HepG2 (cell line): ENCODE measurements at regions not wholly inside any gene's neighbourhood (a gene's known extent, or its start where the extent isn't known, plus 50 kb on each side); places are given as distances from the start of the nearest gene placed in this dataset.

Experiments
- ATAC-seq: fragments of 200-7000 bp; cut with Tn5 transposase; 3 replicates; pipeline ENCODE4 v1.9.1; 2020; ENCODE audit warnings: mild to moderate bottlenecking, moderate library complexity
- BruUV-seq: library from RNA; stranded (reverse); fragments of 400-500 nt; replicated peaks from 2 replicates; lab custom pipeline; 2021; lab: Mats Ljungman, UMichigan
- CTCF ChIA-PET: fragments of 300-600 bp; formaldehyde crosslinking; extraction: SDS; loops from one replicate; lab custom pipeline; 2021; ENCODE audit warnings: low total read pairs, inconsistent platforms, low intra/inter-chr PET ratio; lab: Yijun Ruan, JAX
- POLR2A ChIA-PET: fragments of 350-600 bp; sonication (Branson Sonifier 250); formaldehyde crosslinking; loops from one replicate; lab custom pipeline; 2020; ENCODE audit warnings: antibody characterized with exemption, inconsistent platforms; lab: Yijun Ruan, JAX
- DNase-seq: peaks from one replicate; pipeline ENCODE4 v3.0.0-alpha.2; 2015; ENCODE audit warnings: low spot score
- FAIRE-seq: peaks from 3 replicates; lab custom pipeline; 2011; peaks lifted over from hg19 to GRCh38; lab: Jason Lieb, UNC
- H2AFZ ChIP-seq: one replicate; pipeline ENCODE4 v1.6.1; 2011; ENCODE audit warnings: low read length, inconsistent platforms
- H3K27ac ChIP-seq: fragments of 300-600 bp; 3 replicates; pipeline ENCODE4 v1.8.0; 2011; ENCODE audit warnings: mixed run types, mild to moderate bottlenecking, mixed read lengths, low read length, inconsistent platforms; ENCODE audit not compliant: insufficient read depth; ENCODE audit errors: extremely low read length
- H3K27me3 ChIP-seq, 2 experiments: fragments of 200-600 bp in 1 of 2; 2 replicates in 1 of 2; 3 replicates in 1 of 2; pipeline versions ENCODE4 v1.6.0 to v1.8.0; 2011; ENCODE audit warnings: low read length in 2 of 2, mild to moderate bottlenecking in 2 of 2, moderate library complexity in 2 of 2, inconsistent platforms in 1 of 2; ENCODE audit not compliant: insufficient read depth in 2 of 2, control insufficient read depth in 1 of 2
- H3K36me3 ChIP-seq, 2 experiments: fragments of 200-600 bp in 1 of 2; replicated peaks in 1 of 2; 2 replicates in 1 of 2; 3 replicates in 1 of 2; pipeline versions ENCODE4 v1.5.1 to v1.8.0; 2011; ENCODE audit warnings: low read length in 2 of 2, inconsistent platforms in 1 of 2; ENCODE audit not compliant: insufficient read depth in 2 of 2, control insufficient read depth in 1 of 2
- H3K4me1 ChIP-seq: 2 replicates; pipeline ENCODE4 v1.5.1; 2012; ENCODE audit warnings: low read length, inconsistent platforms; ENCODE audit not compliant: insufficient read depth
- H3K4me2 ChIP-seq: 2 replicates; pipeline ENCODE4 v1.6.0; 2011; ENCODE audit warnings: low read depth, low read length, inconsistent platforms
- H3K4me3 ChIP-seq, 3 experiments: fragments of 200-600 bp in 1 of 3; sonication (generic), shearing (Covaris generic) in 1 of 3; replicated peaks in 1 of 3; 2 replicates each; pipeline ENCODE4 v1.5.1; 2011 to 2016; ENCODE audit warnings: low read length in 3 of 3, inconsistent platforms in 2 of 3, low read depth in 2 of 3, mild to moderate bottlenecking in 2 of 3, control low read depth in 1 of 3, mixed read lengths in 1 of 3; ENCODE audit not compliant: insufficient read depth in 1 of 3
- H3K79me2 ChIP-seq: one replicate; pipeline ENCODE4 v1.6.1; 2011; ENCODE audit warnings: low read length, inconsistent platforms; ENCODE audit not compliant: insufficient read depth
- H3K9ac ChIP-seq: 2 replicates; pipeline ENCODE4 v1.6.0; 2011; ENCODE audit warnings: mild to moderate bottlenecking, low read depth, low read length, inconsistent platforms; ENCODE audit not compliant: insufficient read depth
- H3K9me3 ChIP-seq: 2 replicates; pipeline ENCODE4 v1.5.1; 2012; ENCODE audit warnings: mild to moderate bottlenecking, low read length
- H4K20me1 ChIP-seq: 2 replicates; pipeline ENCODE4 v1.6.0; 2011; ENCODE audit warnings: inconsistent platforms, mild to moderate bottlenecking, low read length, moderate library complexity; ENCODE audit not compliant: insufficient read depth
- ATAD3A ChIP-seq: sonication (generic); formaldehyde crosslinking; IDR thresholded peaks from 2 replicates; pipeline ENCODE4 v1.4.0; 2020; ENCODE audit warnings: missing genetic modification reagents
- ELF1 ChIP-seq: sonication (generic); formaldehyde crosslinking; IDR thresholded peaks from 2 replicates; pipeline ENCODE4 v1.4.0; 2020; ENCODE audit warnings: missing genetic modification reagents
- EP300 ChIP-seq, 3 experiments: sonication (generic) in 1 of 3; formaldehyde crosslinking in 1 of 3; IDR thresholded peaks; 2 replicates each; pipeline versions ENCODE4 v1.5.1 to v1.6.1; 2011 to 2020; ENCODE audit warnings: low read depth in 2 of 3, low read length in 2 of 3, borderline replicate concordance in 1 of 3, improper control_type of control experiment in 1 of 3, mild to moderate bottlenecking in 1 of 3, missing genetic modification reagents in 1 of 3, moderate library complexity in 1 of 3
- HHEX ChIP-seq: IDR thresholded peaks from 2 replicates; pipeline ENCODE4 v1.6.1; 2016; ENCODE audit warnings: control low read depth
- KAT2B ChIP-seq: fragments of 150-350 bp; IDR thresholded peaks from 2 replicates; pipeline ENCODE4 v1.6.1; 2014; ENCODE audit warnings: low read depth, low read length, borderline replicate concordance
- LCORL ChIP-seq, 2 experiments: fragments of 450-650 bp in 1 of 2; sonication (generic) in 1 of 2; formaldehyde crosslinking in 1 of 2; IDR thresholded peaks; 2 replicates each; pipeline versions ENCODE4 v1.5.0 to v1.6.1; 2017 to 2020; ENCODE audit warnings: antibody characterized with exemption in 1 of 2, missing genetic modification reagents in 1 of 2
- MATR3 ChIP-seq: sonication (generic); formaldehyde crosslinking; IDR thresholded peaks from 2 replicates; pipeline ENCODE4 v1.4.0; 2020; ENCODE audit warnings: missing genetic modification reagents
- PHF5A ChIP-seq: IDR thresholded peaks from one replicate; pipeline ENCODE4 v1.6.1; 2018; ENCODE audit warnings: low read depth, missing genetic modification reagents; ENCODE audit not compliant: unreplicated experiment
- PRPF4 ChIP-seq: fragments of 200-400 bp; formaldehyde crosslinking; IDR thresholded peaks from 2 replicates; pipeline ENCODE4 v1.6.1; 2016; ENCODE audit warnings: low read length, low read depth; ENCODE audit not compliant: poor library complexity, severe bottlenecking
- RBM39 ChIP-seq: fragments of 200-400 bp; formaldehyde crosslinking; IDR thresholded peaks from one replicate; pipeline ENCODE4 v1.6.1; 2018; ENCODE audit warnings: antibody characterized with exemption, mild to moderate bottlenecking, low read depth, low read length; ENCODE audit not compliant: poor library complexity, severe bottlenecking
- TBX2 ChIP-seq: sonication (generic); formaldehyde crosslinking; IDR thresholded peaks from 2 replicates; pipeline ENCODE4 v1.5.0; 2020; ENCODE audit warnings: missing genetic modification reagents, mild to moderate bottlenecking, borderline replicate concordance
- U2AF1 ChIP-seq: fragments of 200-400 bp; formaldehyde crosslinking; optimal IDR thresholded peaks from 2 replicates; pipeline ENCODE3; 2017; ENCODE audit warnings: mild to moderate bottlenecking, low read depth, low read length
- XRCC5 ChIP-seq: fragments of 200-400 bp; formaldehyde crosslinking; optimal IDR thresholded peaks from 2 replicates; pipeline ENCODE3; 2017; ENCODE audit warnings: mild to moderate bottlenecking, low read length
- ZNF124 ChIP-seq: sonication (generic); formaldehyde crosslinking; IDR thresholded peaks from 2 replicates; pipeline ENCODE4 v1.4.0; 2020; ENCODE audit warnings: missing genetic modification reagents
- ZNF207 ChIP-seq: fragments of 450-650 bp; IDR thresholded peaks from 2 replicates; pipeline ENCODE4 v1.6.1; 2016; ENCODE audit warnings: antibody characterized with exemption, borderline replicate concordance
- ZNF446 ChIP-seq: sonication (generic); formaldehyde crosslinking; IDR thresholded peaks from 2 replicates; pipeline ENCODE4 v1.5.0; 2020; ENCODE audit warnings: mild to moderate bottlenecking, missing genetic modification reagents
- ZNF598 ChIP-seq: sonication (generic); formaldehyde crosslinking; IDR thresholded peaks from 2 replicates; pipeline ENCODE4 v1.5.1; 2020; ENCODE audit warnings: mild to moderate bottlenecking, missing genetic modification reagents, borderline replicate concordance
- WGBS: methylation state at CpG from one replicate; pipeline ENCODE4 v1.1.6; 2017; ENCODE audit warnings: low lambda C conversion rate; 5-methylcytosine and 5-hydroxymethylcytosine counted together
- in situ Hi-C: cut with HindIII; loops from 2 replicates; pipeline ENCODE4 v1.10.0; 2017; ENCODE audit warnings: low pct_unique_long_range_greater_than_20kb; ENCODE audit not compliant: extremely low pct_ligation_motif_present
- intact Hi-C: fragments of 100-400 bp; cut with micrococcal nuclease; formaldehyde crosslinking; loops from one replicate; pipeline ENCODE4 v1.10.0; 2022; ENCODE audit not compliant: unreplicated experiment

DNA sequence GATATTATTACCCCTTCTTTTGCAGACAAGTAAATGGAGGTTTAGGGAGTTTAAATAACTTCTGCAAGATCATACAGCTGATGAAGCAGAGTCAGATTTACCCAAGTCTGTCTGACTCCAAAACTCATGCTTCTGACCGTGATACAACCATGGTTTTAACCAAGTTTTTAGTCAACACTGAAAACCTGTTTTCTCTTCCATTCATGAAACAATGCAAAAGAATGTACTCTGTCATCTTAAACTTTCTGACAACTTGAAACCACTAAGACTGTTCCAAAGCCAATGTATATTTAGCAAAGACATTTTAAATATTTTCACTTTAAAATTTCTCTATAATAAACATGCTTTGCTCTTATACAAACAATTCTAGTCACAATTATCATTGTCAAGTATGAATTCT is 77.0 kb upstream of the RBMS3 start:
- H3K27ac ChIP-seq, result no peak overlapping the region
- H3K4me3 ChIP-seq, result no peak overlapping the region
- H3K9me3 ChIP-seq, result no peaks in the 10 kb centered on the region
- H3K79me2 ChIP-seq, result no peaks in the 10 kb centered on the region
- TF ChIP-seq ATAD3A (no peak), LCORL (IDR thresholded peaks at IDR 0.05) (no peak), LCORL (CRISPR knock-in tag; IDR thresholded peaks at IDR 0.05) (no peak), TBX2 (CRISPR knock-in tag) (no peak), MATR3 (CRISPR knock-in tag) (no peak), EP300 (IDR thresholded peaks at IDR 0.05; ENCODE audit: low read depth in 2 of 2, low read length in 2 of 2) (no peak), EP300 (CRISPR knock-in tag; IDR thresholded peaks at IDR 0.05; ENCODE audit: borderline replicate concordance) (no peak), XRCC5 (no peak), ZNF446 (CRISPR knock-in tag) (no peak), U2AF1 (no peak), ZNF598 (CRISPR knock-in tag) (no peak), PHF5A (CRISPR knock-in tag) (no peak), ZNF124 (CRISPR knock-in tag) (no peak), ZNF207 (no peak), HHEX (CRISPR knock-in tag) (no peak), KAT2B (no peak), ELF1 (CRISPR knock-in tag) (no peak), PRPF4 (no peak), RBM39 (no peak)
- no peaks in the 10 kb centered on the region for H3K4me1 ChIP-seq
- in situ Hi-C loops (no loop called here), intact Hi-C loops (no loop called here)
- H3K27me3 ChIP-seq, result no peaks in the 10 kb centered on the region
- DNase-seq (no peak), FAIRE-seq (no peak), ATAC-seq (no peak)
- CTCF ChIA-PET, result no interaction called here
- POLR2A ChIA-PET, result no interaction called here
- H4K20me1 ChIP-seq, result no peaks in the 10 kb centered on the region
- WGBS, result 0% methylated on average over 1 of the region's 1 CpG
- no peak overlapping the region for H3K9ac ChIP-seq
- no peak overlapping the region for H3K4me2 ChIP-seq
- no TSS peak for BruUV-seq
- no peaks in the 10 kb centered on the region for H3K36me3 ChIP-seq
- no peak overlapping the region for H2AFZ ChIP-seq
